SK-N-SH (cell line): ENCODE measurements at regions not wholly inside any gene's neighbourhood (a gene's known extent, or its start where the extent isn't known, plus 50 kb on each side); places are given as distances from the start of the nearest gene placed in this dataset.
"Not testable (repeated sequence)": the region's sequence is repeated elsewhere in the genome, so short reads cannot be mapped to it uniquely, and the experiment has no call there.

Experiments
- CTCF ChIA-PET: fragments of 300-600, 350-600 bp; formaldehyde crosslinking; extraction: SDS; loops from one replicate; lab custom pipeline; 2021; lab: Yijun Ruan, JAX
- POLR2A ChIA-PET: fragments of 350-600 bp; sonication (Branson Sonifier 250); formaldehyde crosslinking; extraction: SDS; loops from one replicate; lab custom pipeline; 2020; ENCODE audit warnings: antibody characterized with exemption, inconsistent platforms; lab: Yijun Ruan, JAX
- DNase-seq: peaks from one replicate; pipeline ENCODE4 v3.0.0; 2012
- H2AFZ ChIP-seq: fragments of 200-600 bp; sonication (generic); 2 replicates; pipeline ENCODE4 v1.8.1; 2016; ENCODE audit warnings: antibody characterized with exemption, mild to moderate bottlenecking, low read depth
- H3F3A ChIP-seq: fragments of 200-600 bp; sonication (generic); replicated peaks from 2 replicates; pipeline ENCODE3; 2016; ENCODE audit warnings: antibody characterized with exemption, mild to moderate bottlenecking; ENCODE audit not compliant: insufficient read depth
- H3K27ac ChIP-seq, 2 experiments: fragments of 200-500 bp in 1 of 2; fragments of 200-600 bp in 1 of 2; sonication (Bioruptor generic) in 1 of 2; sonication (generic), shearing (Covaris generic) in 1 of 2; 2 replicates each; pipeline versions ENCODE4 v1.5.1 to v1.6.1; 2014 to 2016; ENCODE audit warnings: low read depth in 2 of 2, inconsistent platforms in 1 of 2, low read length in 1 of 2, mild to moderate bottlenecking in 1 of 2, mixed read lengths in 1 of 2
- H3K27me3 ChIP-seq: fragments of 200-600 bp; sonication (generic), shearing (Covaris generic); 2 replicates; pipeline ENCODE4 v1.6.1; 2016; ENCODE audit warnings: mixed run types; ENCODE audit not compliant: insufficient read depth
- H3K36me3 ChIP-seq, 2 experiments: fragments of 200-500 bp in 1 of 2; fragments of 200-600 bp in 1 of 2; sonication (Bioruptor generic) in 1 of 2; sonication (generic) in 1 of 2; replicated peaks in 1 of 2; 2 replicates each; pipeline versions ENCODE3 to v1.5.1; 2014 to 2016; ENCODE audit warnings: low read length in 1 of 2, mild to moderate bottlenecking in 1 of 2; ENCODE audit not compliant: insufficient read depth in 2 of 2, control insufficient read depth in 1 of 2
- H3K4me1 ChIP-seq, 2 experiments: fragments of 200-500 bp in 1 of 2; fragments of 200-600 bp in 1 of 2; sonication (Bioruptor generic) in 1 of 2; sonication (generic), shearing (Covaris generic) in 1 of 2; 2 replicates each; pipeline versions ENCODE4 v1.5.1 to v1.6.1; 2014 to 2016; ENCODE audit warnings: low read depth in 1 of 2, low read length in 1 of 2, mixed run types in 1 of 2; ENCODE audit not compliant: insufficient read depth in 2 of 2, control insufficient read depth in 1 of 2
- H3K4me2 ChIP-seq: fragments of 200-600 bp; sonication (generic), shearing (Covaris generic); 2 replicates; pipeline ENCODE4 v1.6.1; 2017; ENCODE audit warnings: mixed run types
- H3K4me3 ChIP-seq, 2 experiments: fragments of 200-500 bp in 1 of 2; fragments of 200-600 bp in 1 of 2; sonication (Bioruptor generic) in 1 of 2; sonication (generic), shearing (Covaris generic) in 1 of 2; 2 replicates each; pipeline versions ENCODE4 v1.5.1 to v1.8.1; 2014 to 2016; ENCODE audit warnings: low read depth in 2 of 2, inconsistent platforms in 1 of 2, low read length in 1 of 2, mild to moderate bottlenecking in 1 of 2, mixed read lengths in 1 of 2, moderate library complexity in 1 of 2
- H3K79me2 ChIP-seq: fragments of 200-600 bp; sonication (generic); 2 replicates; pipeline ENCODE4 v1.8.1; 2017; ENCODE audit warnings: mild to moderate bottlenecking; ENCODE audit not compliant: insufficient read depth
- H3K9ac ChIP-seq: fragments of 200-600 bp; sonication (generic); 2 replicates; pipeline ENCODE4 v1.6.1; 2017; ENCODE audit warnings: mixed run types
- H3K9me2 ChIP-seq: fragments of 200-600 bp; sonication (generic); 2 replicates; pipeline ENCODE4 v1.6.1; 2017; ENCODE audit warnings: mixed run types
- H3K9me3 ChIP-seq: fragments of 200-600 bp; sonication (generic); 2 replicates; pipeline ENCODE4 v1.6.1; 2017; ENCODE audit warnings: mixed run types, mild to moderate bottlenecking, moderate library complexity
- H4K20me1 ChIP-seq: fragments of 200-600 bp; sonication (generic); 2 replicates; pipeline ENCODE4 v1.6.1; 2017; ENCODE audit warnings: mild to moderate bottlenecking, mixed run types; ENCODE audit not compliant: insufficient read depth
- FOSL2 ChIP-seq: IDR thresholded peaks from 2 replicates; pipeline ENCODE4 v1.4.0; 2012; ENCODE audit warnings: low read depth, mild to moderate bottlenecking, moderate library complexity, borderline replicate concordance
- GABPA ChIP-seq: IDR thresholded peaks from 2 replicates; pipeline ENCODE4 v1.4.0; 2012; ENCODE audit warnings: low read depth, mild to moderate bottlenecking
- IRF3 ChIP-seq: fragments of 150-350 bp; IDR thresholded peaks from 2 replicates; pipeline ENCODE4 v1.6.1; 2016; ENCODE audit warnings: mild to moderate bottlenecking, low read depth, low read length
- JUND ChIP-seq: IDR thresholded peaks from 2 replicates; pipeline ENCODE4 v1.4.0; 2012
- MAX ChIP-seq: IDR thresholded peaks from 2 replicates; pipeline ENCODE4 v1.4.0; 2012; ENCODE audit warnings: low read depth
- NFIC ChIP-seq: IDR thresholded peaks from 2 replicates; pipeline ENCODE4 v1.4.0; 2012; ENCODE audit warnings: borderline replicate concordance
- SIN3A ChIP-seq: IDR thresholded peaks from 2 replicates; pipeline ENCODE4 v1.6.1; 2012; ENCODE audit warnings: low read depth, mild to moderate bottlenecking, low read length, moderate library complexity, borderline replicate concordance
- TCF12 ChIP-seq: IDR thresholded peaks from 2 replicates; pipeline ENCODE4 v1.4.0; 2012
- ZBTB33 ChIP-seq: IDR thresholded peaks from 2 replicates; pipeline ENCODE4 v1.4.0; 2012; ENCODE audit warnings: low read depth, borderline replicate concordance
- WGBS: methylation state at CpG from one replicate; pipeline ENCODE4 v1.1.6; 2017; ENCODE audit warnings: low lambda C conversion rate; 5-methylcytosine and 5-hydroxymethylcytosine counted together

- H3K4me1 ChIP-seq: no peaks in the 10 kb centered on the region; a peak in 1 of 4 replicates
- H3K27me3 ChIP-seq: no peaks in the 10 kb centered on the region
- POLR2A ChIA-PET: no interaction called here
- H3K9me3 ChIP-seq: no peaks in the 10 kb centered on the region
- H3K4me2 ChIP-seq: no peak overlapping the region
- no peak overlapping the region for H3K27ac ChIP-seq
- CTCF ChIA-PET: interaction anchor here (1.6 kb wide), 1 partner anchor 14 kb away, joined by 3 read pairs; no protein-coding TSS in a partner anchor
- no peak for DNase-seq
- H3F3A ChIP-seq: no peaks in the 10 kb centered on the region
- no peak overlapping the region for H2AFZ ChIP-seq
- H3K9me2 ChIP-seq: no peaks in the 10 kb centered on the region
- no peak for TF ChIP-seq FOSL2
- no peak for TF ChIP-seq ZBTB33
- TF ChIP-seq TCF12: no peak
- no peak for TF ChIP-seq GABPA
- no peak for TF ChIP-seq JUND
- TF ChIP-seq NFIC: no peak
- no peak for TF ChIP-seq IRF3
- TF ChIP-seq SIN3A: no peak
- H3K9ac ChIP-seq: no peak overlapping the region
- H3K79me2 ChIP-seq: no peaks in the 10 kb centered on the region
- H3K4me3 ChIP-seq: no peak overlapping the region
- WGBS: 46% methylated on average over 13 of the region's 16 CpGs
- no peaks in the 10 kb centered on the region for H3K36me3 ChIP-seq
- H4K20me1 ChIP-seq: no peaks in the 10 kb centered on the region
Measured at GRCh38 chr2:60213865-60214625, 339.4 kb downstream of the BCL11A start.

GRCh38 chr2:60212181-60212945, 341.1 kb downstream of the BCL11A start:
- H3K27ac ChIP-seq: no peak overlapping the region
- H3K36me3 ChIP-seq: no peaks in the 10 kb centered on the region
- TF ChIP-seq MAX (no peak), ZBTB33 (no peak)
- no peaks in the 10 kb centered on the region for H3F3A ChIP-seq
- H3K9ac ChIP-seq: no peak overlapping the region
- no peak for DNase-seq
- H3K79me2 ChIP-seq: no peaks in the 10 kb centered on the region
- H3K4me1 ChIP-seq: no peaks in the 10 kb centered on the region; a peak in 1 of 4 replicates
- H3K9me2 ChIP-seq: no peaks in the 10 kb centered on the region
- no peak overlapping the region for H2AFZ ChIP-seq
- H3K27me3 ChIP-seq: no peaks in the 10 kb centered on the region
- ChIA-PET POLR2A (no interaction called here), CTCF (no interaction called here)
- H3K4me2 ChIP-seq: no peak overlapping the region
- no peaks in the 10 kb centered on the region for H3K9me3 ChIP-seq
- 29% methylated on average over 3 of the region's 3 CpGs for WGBS
- H4K20me1 ChIP-seq: no peaks in the 10 kb centered on the region
- H3K4me3 ChIP-seq: no peak overlapping the region

- H2AFZ ChIP-seq, H3K36me3 ChIP-seq, H4K20me1 ChIP-seq, H3K4me1 ChIP-seq, DNase-seq, H3K4me2 ChIP-seq, H3F3A ChIP-seq, H3K4me3 ChIP-seq, H3K27ac ChIP-seq, H3K27me3 ChIP-seq, POLR2A ChIA-PET, H3K9me2 ChIP-seq, H3K9ac ChIP-seq, H3K9me3 ChIP-seq, H3K79me2 ChIP-seq: not testable (repeated sequence)
- CTCF ChIA-PET: interaction anchor here (0.7 kb wide), 1 partner anchor 78 kb away, joined by 3 read pairs; no protein-coding TSS in a partner anchor
- 55% methylated on average over 13 of the region's 19 CpGs for WGBS
Measured at GRCh38 chr2:60189006-60189405, 364.4 kb downstream of the BCL11A start.
